Activated T-cell treated with anti-CD3 and anti-CD28 coated beads, Interleukin-2, amount 50 U/mL, for 48 hours (primary cell): ENCODE measurements at regions not wholly inside any gene's neighbourhood (a gene's known extent, or its start where the extent isn't known, plus 50 kb on each side); places are given as distances from the start of the nearest gene placed in this dataset.

Experiments used
- DNase-seq, 2 experiments: peaks; one replicate each; pipeline ENCODE4 v3.0.0-alpha.2; 2020

- DNase-seq: no peak
Observed at GRCh38 chr5:29780401-29780800, 1413.1 kb upstream of the CDH6 start.

GRCh38 chr5:29779141-29779540 lies 1414.3 kb upstream of the CDH6 start:
- DNase-seq: no peak

GRCh38 chr5:29777373-29777772 lies 1416.1 kb upstream of the CDH6 start:
- DNase-seq: no peak

- no peak for DNase-seq
Observed at GRCh38 chr5:29770936-29771335, 1422.5 kb upstream of the CDH6 start.

- no peak for DNase-seq
Observed at GRCh38 chr5:29769474-29769873, 1424.0 kb upstream of the CDH6 start.

GRCh38 chr5:29758986-29759421 lies 1434.5 kb upstream of the CDH6 start:
- DNase-seq: no peak

GRCh38 chr5:29750453-29750852 lies 1443.0 kb upstream of the CDH6 start:
- DNase-seq: no peak

- DNase-seq: no peak
Observed at GRCh38 chr5:29744618-29745017, 1448.9 kb upstream of the CDH6 start.

- no peak for DNase-seq
Observed at GRCh38 chr5:29720954-29721353, 1472.5 kb upstream of the CDH6 start.

- DNase-seq: no peak
Observed at GRCh38 chr5:29719171-29719570, 1474.3 kb upstream of the CDH6 start.

- no peak for DNase-seq
Observed at GRCh38 chr5:29715167-29715566, 1478.3 kb upstream of the CDH6 start.

GRCh38 chr5:29702875-29703274 lies 1490.6 kb upstream of the CDH6 start:
- no peak for DNase-seq

- DNase-seq: no peak
Observed at GRCh38 chr5:29701600-29701999, 1491.9 kb upstream of the CDH6 start.

- no peak for DNase-seq
Observed at GRCh38 chr5:29697785-29698414, 1495.6 kb upstream of the CDH6 start.

GRCh38 chr5:29697278-29697677 lies 1496.2 kb upstream of the CDH6 start:
- DNase-seq: no peak

GRCh38 chr5:29672678-29673077 lies 1520.8 kb upstream of the CDH6 start:
- DNase-seq: no peak

- no peak for DNase-seq
Observed at GRCh38 chr5:29662876-29663275, 1530.6 kb upstream of the CDH6 start.

- DNase-seq: no peak
Observed at GRCh38 chr5:29654954-29655353, 1538.5 kb upstream of the CDH6 start.

- no peak for DNase-seq
Observed at GRCh38 chr5:29649321-29649720, 1544.2 kb upstream of the CDH6 start.

- DNase-seq: no peak
Observed at GRCh38 chr5:29642601-29643000, 1550.9 kb upstream of the CDH6 start.

GRCh38 chr5:29614206-29614605 lies 1579.3 kb upstream of the CDH6 start:
- no peak for DNase-seq

- no peak for DNase-seq
Observed at GRCh38 chr5:29588236-29588635, 1605.2 kb upstream of the CDH6 start.

GRCh38 chr5:29587832-29588231 lies 1605.7 kb upstream of the CDH6 start:
- DNase-seq: no peak

GRCh38 chr5:29568028-29568427 lies 1625.5 kb upstream of the CDH6 start:
- no peak for DNase-seq

GRCh38 chr5:29561564-29561963 lies 1631.9 kb upstream of the CDH6 start:
- no peak for DNase-seq

GRCh38 chr5:29550523-29550922 lies 1643.0 kb upstream of the CDH6 start:
- no peak for DNase-seq
